Suprapubic skin (tissue), 4 donors: ENCODE measurements at regions not wholly inside any gene's neighbourhood (a gene's known extent, or its start where the extent isn't known, plus 50 kb on each side); places are given as distances from the start of the nearest gene placed in this dataset.

Experiments
- CTCF ChIP-seq, 2 donors: fragments of 200-600 bp in 1 of 2; fragments of 450-650 bp in 1 of 2; sonication (generic) in 1 of 2; IDR thresholded peaks; one replicate each; pipeline ENCODE4 v1.5.1; 2016 to 2019; ENCODE audit warnings: antibody characterized with exemption in 2 of 2, mild to moderate bottlenecking in 1 of 2, moderate library complexity in 1 of 2
- EP300 ChIP-seq: sonication (generic); formaldehyde crosslinking; IDR thresholded peaks from one replicate; pipeline ENCODE4 v1.6.1; 2017; ENCODE audit warnings: antibody characterized with exemption
- POLR2A ChIP-seq, 2 donors: fragments of 450-650 bp; IDR thresholded peaks; one replicate each; pipeline ENCODE4 v1.6.1; 2017; ENCODE audit warnings: antibody characterized with exemption in 2 of 2, mild to moderate bottlenecking in 2 of 2, moderate library complexity in 2 of 2
- POLR2AphosphoS5 ChIP-seq, 3 donors: sonication (generic); formaldehyde crosslinking; IDR thresholded peaks; one replicate each; pipeline ENCODE4 v1.6.1; 2017; ENCODE audit warnings: antibody characterized with exemption in 3 of 3

- TF ChIP-seq CTCF (IDR thresholded peaks at IDR 0.05) (no peak), POLR2A (IDR thresholded peaks at IDR 0.05) (no peak), POLR2AphosphoS5 (IDR thresholded peaks at IDR 0.05) (no peak), EP300 (no peak)
These were observed 71.1 kb upstream of the ADGRA1 start for GRCh38 chr10:133016493-133017202.
